Tibial artery (tissue), 4 donors: ENCODE measurements at regions not wholly inside any gene's neighbourhood (a gene's known extent, or its start where the extent isn't known, plus 50 kb on each side); places are given as distances from the start of the nearest gene placed in this dataset.

Experiments
- DNase-seq, 2 donors: peaks; one replicate each; pipeline ENCODE4 v3.0.0-alpha.2; 2019
- H3K27ac ChIP-seq, 2 donors: fragments of 200-600 bp; sonication (generic) in 1 of 2; 1 replicate in 1 of 2; 2 replicates in 1 of 2; pipeline ENCODE4 v1.5.1; 2018 to 2019; ENCODE audit warnings: mild to moderate bottlenecking in 1 of 2
- H3K27me3 ChIP-seq, 2 donors: fragments of 200-600 bp; sonication (generic) in 1 of 2; one replicate each; pipeline versions ENCODE4 v1.5.1 to v1.6.0; 2016 to 2019
- H3K36me3 ChIP-seq, 3 donors: fragments of 200-600 bp; sonication (generic) in 2 of 3; one replicate each; pipeline ENCODE4 v1.5.1; 2016 to 2019; ENCODE audit warnings: mild to moderate bottlenecking in 2 of 3
- H3K4me1 ChIP-seq, 4 donors: fragments of 200-600 bp; sonication (generic) in 2 of 4; 1 replicate in 3 of 4; 2 replicates in 1 of 4; pipeline ENCODE4 v1.5.1; 2016 to 2019
- H3K4me3 ChIP-seq, 2 donors: fragments of 200-600 bp; sonication (generic) in 1 of 2; 1 replicate in 1 of 2; 2 replicates in 1 of 2; pipeline ENCODE4 v1.5.1; 2018 to 2019; ENCODE audit warnings: mild to moderate bottlenecking in 2 of 2
- H3K9me3 ChIP-seq, 3 donors: fragments of 200-600 bp; sonication (generic) in 1 of 3; one replicate each; pipeline ENCODE4 v1.5.1; 2016 to 2019
- CTCF ChIP-seq, 2 experiments: fragments of 200-600 bp in 1 of 2; fragments of 450-650 bp in 1 of 2; IDR thresholded peaks; one replicate each; pipeline ENCODE4 v1.5.1; 2017 to 2019; ENCODE audit warnings: antibody characterized with exemption in 2 of 2, mild to moderate bottlenecking in 1 of 2, moderate library complexity in 1 of 2
- intact Hi-C: fragments of 100-400 bp; cut with DNase I; formaldehyde crosslinking; loops from one replicate; pipeline ENCODE4 v1.15.0; 2023; ENCODE audit warnings: low total_unique reads

- H3K36me3 ChIP-seq, result no peaks in the 10 kb centered on the region
- peaks cover 0 to 59% (median 41%) of the 10 kb centered on the region in 4 donors for H3K4me1 ChIP-seq
- H3K27me3 ChIP-seq, result no peaks in the 10 kb centered on the region
- H3K4me3 ChIP-seq, result no peak overlapping the region
- intact Hi-C loops, result loop anchor here (10.0 kb wide), 1 partner anchor 71 kb away; the partner anchor contains the start of gene ME3
- peak overlapping the region; percentile 86 for H3K27ac ChIP-seq
- DNase-seq, result no peak
- H3K9me3 ChIP-seq, result no peaks in the 10 kb centered on the region
- TF ChIP-seq CTCF (IDR thresholded peaks at IDR 0.05), result no peak
Observed at GRCh38 chr11:86745571-86745970, 54.8 kb upstream of the PRSS23 start.

- no peak for TF ChIP-seq CTCF (IDR thresholded peaks at IDR 0.05)
- Histone ChIP-seq H3K4me1 (peaks cover 0 to 71% (median 48%) of the 10 kb centered on the region in 4 donors), H3K27ac (peak overlapping the region; percentile 86), H3K27me3 (no peaks in the 10 kb centered on the region), H3K9me3 (no peaks in the 10 kb centered on the region), H3K4me3 (no peak overlapping the region), H3K36me3 (no peaks in the 10 kb centered on the region)
- intact Hi-C loops, result loop anchor here (5.0 to 10.0 kb wide), 2 partner anchors 54 to 69 kb away; partner anchors contain the start of gene ME3
- DNase-seq, result peak; percentile 80 to 91
Observed at GRCh38 chr11:86743223-86744118, 56.9 kb upstream of the PRSS23 start.

- Histone ChIP-seq H3K27me3 (no peaks in the 10 kb centered on the region), H3K4me3 (no peak overlapping the region), H3K36me3 (no peaks in the 10 kb centered on the region), H3K27ac (peak overlapping the region; percentile 86), H3K4me1 (peaks cover 0 to 72% (median 51%) of the 10 kb centered on the region in 4 donors), H3K9me3 (no peaks in the 10 kb centered on the region)
- intact Hi-C loops, result loop anchor here (5.0 to 10.0 kb wide), 2 partner anchors 55 to 67 kb away; partner anchors contain the start of gene ME3
- no peak for TF ChIP-seq CTCF (IDR thresholded peaks at IDR 0.05)
- DNase-seq, result no peak
Observed at GRCh38 chr11:86741839-86742805, 58.2 kb upstream of the PRSS23 start.

GRCh38 chr11:86741484-86741835, 58.9 kb upstream of the PRSS23 start:
- Histone ChIP-seq H3K4me3 (no peak overlapping the region), H3K4me1 (peaks cover 0 to 72% (median 51%) of the 10 kb centered on the region in 4 donors), H3K9me3 (no peaks in the 10 kb centered on the region), H3K27me3 (no peaks in the 10 kb centered on the region), H3K27ac (peak overlapping the region; percentile 86), H3K36me3 (no peaks in the 10 kb centered on the region)
- intact Hi-C loops, result loop anchor here (5.0 to 10.0 kb wide), 2 partner anchors 56 to 67 kb away; partner anchors contain the start of gene ME3
- no peak for TF ChIP-seq CTCF (IDR thresholded peaks at IDR 0.05)
- no peak for DNase-seq
